GM23248 (cell line): ENCODE measurements at regions not wholly inside any gene's neighbourhood (a gene's known extent, or its start where the extent isn't known, plus 50 kb on each side); places are given as distances from the start of the nearest gene placed in this dataset.

ENCODE experiments used
- EZH2 ChIP-seq: fragments of 200-600 bp; sonication (generic); IDR thresholded peaks from 2 replicates; pipeline ENCODE4 v1.6.1; 2018; ENCODE audit warnings: antibody characterized with exemption, mild to moderate bottlenecking; ENCODE audit not compliant: insufficient read depth, poor library complexity, severe bottlenecking
- EZH2phosphoT487 ChIP-seq: fragments of 200-600 bp; sonication (generic); IDR thresholded peaks from 2 replicates; pipeline ENCODE4 v1.6.1; 2018; ENCODE audit warnings: antibody characterized with exemption, moderate library complexity, mild to moderate bottlenecking, low read depth; ENCODE audit not compliant: insufficient read depth

GRCh38 chr6:147872002-147872401 lies 363.5 kb downstream of the SAMD5 start:
- TF ChIP-seq EZH2phosphoT487 (no peak), EZH2 (no peak)
